Neuronal stem cell (in vitro differentiated cells): ENCODE measurements at regions not wholly inside any gene's neighbourhood (a gene's known extent, or its start where the extent isn't known, plus 50 kb on each side); places are given as distances from the start of the nearest gene placed in this dataset.

Source experiments
- DNase-seq: peaks from one replicate; pipeline ENCODE4 v3.0.0-alpha.2; 2013; ENCODE audit warnings: low spot score
- H2AFZ ChIP-seq: one replicate; pipeline ENCODE4 v1.6.1; 2013; ENCODE audit warnings: mild to moderate bottlenecking, low read length, inconsistent platforms
- H2AK5ac ChIP-seq: 2 replicates; pipeline ENCODE4 v1.6.1; 2013; ENCODE audit warnings: low read depth, mild to moderate bottlenecking, inconsistent platforms, low read length, moderate library complexity, mixed read lengths
- H2BK120ac ChIP-seq: 2 replicates; pipeline ENCODE4 v1.6.1; 2013; ENCODE audit warnings: low read depth, mild to moderate bottlenecking, inconsistent platforms, low read length, moderate library complexity, mixed read lengths
- H2BK12ac ChIP-seq: one replicate; pipeline ENCODE4 v1.6.1; 2013; ENCODE audit warnings: low read length, inconsistent platforms
- H2BK15ac ChIP-seq: 2 replicates; pipeline ENCODE4 v1.6.1; 2013; ENCODE audit warnings: mild to moderate bottlenecking, low read length, inconsistent platforms, mixed read lengths
- H2BK5ac ChIP-seq: one replicate; pipeline ENCODE4 v1.6.1; 2013; ENCODE audit warnings: inconsistent platforms, mild to moderate bottlenecking, low read length, moderate library complexity
- H3K14ac ChIP-seq: one replicate; pipeline ENCODE4 v1.6.1; 2013; ENCODE audit warnings: low read length, inconsistent platforms
- H3K18ac ChIP-seq: 2 replicates; pipeline ENCODE4 v1.6.1; 2013; ENCODE audit warnings: low read length, inconsistent platforms
- H3K23ac ChIP-seq: 2 replicates; pipeline ENCODE4 v1.6.1; 2013; ENCODE audit warnings: low read depth, mild to moderate bottlenecking, mixed read lengths, low read length, inconsistent platforms; ENCODE audit not compliant: poor library complexity
- H3K27ac ChIP-seq: replicated peaks from 3 replicates; pipeline ENCODE4 v1.5.1; 2013; ENCODE audit warnings: low read length, inconsistent platforms
- H3K27me3 ChIP-seq, 3 experiments: 2 replicates each; pipeline ENCODE4 v1.6.1; 2013; ENCODE audit warnings: low read length in 3 of 3, mild to moderate bottlenecking in 2 of 3, inconsistent platforms in 1 of 3, low read depth in 1 of 3, mixed read lengths in 1 of 3, moderate library complexity in 1 of 3; ENCODE audit not compliant: control insufficient read depth in 3 of 3, insufficient read depth in 3 of 3
- H3K36me3 ChIP-seq, 2 donors: replicated peaks in 1 of 2; 2 replicates each; pipeline ENCODE4 v1.6.1; 2013; ENCODE audit warnings: low read length in 2 of 2; ENCODE audit not compliant: control insufficient read depth in 2 of 2, insufficient read depth in 2 of 2
- H3K4ac ChIP-seq: 2 replicates; pipeline ENCODE4 v1.6.1; 2013; ENCODE audit warnings: inconsistent platforms, mild to moderate bottlenecking, low read length, moderate library complexity
- H3K4me1 ChIP-seq, 2 donors: 1 replicate in 1 of 2; 2 replicates in 1 of 2; pipeline ENCODE4 v1.6.1; 2013; ENCODE audit warnings: low read length in 2 of 2, low read depth in 1 of 2; ENCODE audit not compliant: control insufficient read depth in 2 of 2, insufficient read depth in 1 of 2
- H3K4me2 ChIP-seq: one replicate; pipeline ENCODE4 v1.6.1; 2013; ENCODE audit warnings: mild to moderate bottlenecking, low read length, inconsistent platforms; ENCODE audit not compliant: insufficient read depth, poor library complexity, severe bottlenecking
- H3K4me3 ChIP-seq, 2 donors: 2 replicates each; pipeline ENCODE4 v1.5.1; 2013; ENCODE audit warnings: low read length in 2 of 2, mild to moderate bottlenecking in 2 of 2, inconsistent platforms in 1 of 2, moderate library complexity in 1 of 2
- H3K79me1 ChIP-seq: one replicate; pipeline ENCODE4 v1.6.1; 2013; ENCODE audit warnings: low read depth, mild to moderate bottlenecking, inconsistent platforms, low read length, moderate library complexity
- H3K9ac ChIP-seq: one replicate; pipeline ENCODE4 v1.6.1; 2013; ENCODE audit warnings: mild to moderate bottlenecking, low read depth, low read length, inconsistent platforms; ENCODE audit not compliant: poor library complexity
- H3K9me3 ChIP-seq, 2 donors: replicated peaks in 1 of 2; 2 replicates each; pipeline versions ENCODE3 to v1.6.1; 2013; ENCODE audit warnings: low read length in 2 of 2, mild to moderate bottlenecking in 2 of 2, inconsistent platforms in 1 of 2, low read depth in 1 of 2, mixed read lengths in 1 of 2, moderate library complexity in 1 of 2; ENCODE audit not compliant: control insufficient read depth in 2 of 2, insufficient read depth in 1 of 2
- H4K8ac ChIP-seq: one replicate; pipeline ENCODE4 v1.6.1; 2013; ENCODE audit warnings: low read depth, mild to moderate bottlenecking, inconsistent platforms, low read length, moderate library complexity
- H4K91ac ChIP-seq: one replicate; pipeline ENCODE4 v1.6.1; 2013; ENCODE audit warnings: low read length, low read depth, mild to moderate bottlenecking, inconsistent platforms; ENCODE audit not compliant: poor library complexity
- WGBS, 2 donors: extraction: QIAGEN DNeasy Blood & Tissue Kit; methylation state at CpG; one replicate each; pipeline ENCODE4 v1.1.7; 2013; ENCODE audit warnings: missing lambda C conversion rate in 2 of 2, mixed read lengths in 1 of 2; ENCODE audit not compliant: insufficient read length in 2 of 2, insufficient replicate concordance in 1 of 2; ENCODE audit errors: extremely low coverage in 2 of 2; 5-methylcytosine and 5-hydroxymethylcytosine counted together

DNA sequence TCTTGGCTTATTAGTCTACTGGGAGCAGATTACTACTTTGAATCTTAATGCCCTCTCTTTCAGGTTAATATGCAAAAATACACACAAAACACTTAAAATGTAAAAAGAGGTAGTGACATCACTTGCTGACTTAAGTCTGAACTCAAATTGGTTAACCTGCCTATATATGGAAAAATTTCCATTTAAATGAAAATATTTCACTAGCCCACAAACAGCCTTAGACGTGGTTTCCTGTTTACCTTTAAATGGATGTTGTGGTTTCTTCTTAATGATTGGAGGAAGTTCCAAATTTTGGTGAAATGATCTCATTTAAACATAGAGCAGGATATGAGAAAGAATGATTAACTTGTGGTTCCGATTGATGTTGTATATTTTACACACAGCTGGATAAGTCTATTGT is 553.7 kb downstream of the CD109 start:
- Histone ChIP-seq H2BK15ac (no peak overlapping the region), H3K27me3 (no peaks in the 10 kb centered on the region), H3K18ac (no peak overlapping the region), H3K9ac (no peak overlapping the region), H2BK5ac (no peak overlapping the region), H4K91ac (no peak overlapping the region), H3K4me2 (no peak overlapping the region), H3K4me3 (no peak overlapping the region), H3K79me1 (no peaks in the 10 kb centered on the region), H3K9me3 (no peaks in the 10 kb centered on the region), H3K27ac (no peak overlapping the region), H4K8ac (no peak overlapping the region), H3K36me3 (no peaks in the 10 kb centered on the region), H3K4me1 (no peaks in the 10 kb centered on the region), H2AFZ (no peak overlapping the region), H3K14ac (no peak overlapping the region), H2BK120ac (no peak overlapping the region), H3K4ac (no peak overlapping the region), H3K23ac (no peak overlapping the region), H2BK12ac (no peak overlapping the region), H2AK5ac (no peak overlapping the region)
- WGBS, 2 donors: no CpG with 5 or more reads among the region's 2 CpGs
- no peak for DNase-seq

DNA sequence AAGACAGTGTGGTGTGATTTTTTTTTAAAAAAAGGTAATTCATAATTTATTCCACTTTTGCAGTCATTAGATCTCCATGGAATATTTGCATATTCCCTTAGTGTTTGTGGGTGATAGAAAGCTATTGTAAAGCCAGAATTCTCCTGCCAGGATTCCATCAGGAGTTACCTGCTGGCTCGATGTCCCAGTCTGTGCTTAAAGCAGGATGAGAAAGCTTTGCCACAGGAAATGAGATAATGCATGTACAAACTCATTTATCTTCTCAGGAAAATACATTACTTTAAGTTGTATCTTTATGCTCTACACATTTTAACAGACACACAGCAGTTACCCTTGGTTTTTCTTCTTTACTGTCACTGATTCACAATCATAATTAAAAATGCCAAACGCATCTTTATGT is 553.0 kb downstream of the CD109 start:
- H3K9me3 ChIP-seq: no peaks in the 10 kb centered on the region
- no peaks in the 10 kb centered on the region for H3K27me3 ChIP-seq
- no peak overlapping the region for H3K14ac ChIP-seq
- no peak overlapping the region for H3K4ac ChIP-seq
- no peak overlapping the region for H3K23ac ChIP-seq
- no peak overlapping the region for H2AFZ ChIP-seq
- H3K4me3 ChIP-seq: no peak overlapping the region
- no peak overlapping the region for H4K8ac ChIP-seq
- H2BK5ac ChIP-seq: no peak overlapping the region
- H2BK12ac ChIP-seq: no peak overlapping the region
- no peak overlapping the region for H3K27ac ChIP-seq
- no peak overlapping the region for H2BK120ac ChIP-seq
- H2BK15ac ChIP-seq: no peak overlapping the region
- no peak for DNase-seq
- no peak overlapping the region for H2AK5ac ChIP-seq
- H3K4me1 ChIP-seq: no peaks in the 10 kb centered on the region
- no peak overlapping the region for H3K18ac ChIP-seq
- no peaks in the 10 kb centered on the region for H3K36me3 ChIP-seq
- H4K91ac ChIP-seq: no peak overlapping the region
- no peak overlapping the region for H3K9ac ChIP-seq
- H3K79me1 ChIP-seq: no peaks in the 10 kb centered on the region
- no peak overlapping the region for H3K4me2 ChIP-seq
- no CpG with 5 or more reads among the region's 2 CpGs for WGBS, 2 donors

DNA sequence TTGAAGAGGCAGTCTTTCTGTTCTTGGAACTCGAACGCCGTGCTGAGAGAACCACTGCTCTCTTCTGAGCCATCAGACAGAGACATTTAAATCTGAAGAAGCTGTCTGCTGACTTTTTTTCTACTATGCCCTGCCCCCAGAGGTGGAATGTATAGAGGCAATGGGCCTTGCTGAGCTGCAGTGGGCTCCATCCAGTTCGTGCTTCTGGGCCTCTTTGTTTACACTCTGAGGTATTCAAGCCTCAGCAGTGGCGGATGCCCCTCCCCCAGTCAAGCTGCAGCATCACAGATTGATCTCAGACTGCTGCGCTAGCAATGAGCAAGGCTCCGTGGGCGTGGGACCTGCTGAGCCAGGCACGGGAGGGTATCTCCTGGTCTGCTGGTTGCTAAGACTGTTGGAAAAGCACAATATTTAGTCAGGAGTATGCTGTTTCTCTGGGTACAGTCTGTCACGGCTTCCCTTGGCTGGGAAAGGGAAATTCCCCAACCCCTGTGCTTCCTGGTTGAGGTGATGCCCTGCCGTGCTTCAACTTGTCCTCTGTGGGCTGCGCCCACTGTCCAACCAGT is 526.8 kb downstream of the CD109 start:
- Histone ChIP-seq H3K14ac (no peak overlapping the region), H3K4me1 (no peaks in the 10 kb centered on the region), H3K9ac (no peak overlapping the region), H4K8ac (no peak overlapping the region), H2AK5ac (no peak overlapping the region), H2BK5ac (no peak overlapping the region), H3K18ac (no peak overlapping the region), H2AFZ (no peak overlapping the region), H3K4me3 (no peak overlapping the region), H2BK12ac (no peak overlapping the region), H3K27me3 (no peaks in the 10 kb centered on the region), H3K27ac (peak overlapping the region; percentile 22), H2BK120ac (no peak overlapping the region), H3K4me2 (peak overlapping the region; percentile 32), H3K23ac (no peak overlapping the region), H3K4ac (no peak overlapping the region), H3K79me1 (no peaks in the 10 kb centered on the region), H4K91ac (no peak overlapping the region), H3K36me3 (no peaks in the 10 kb centered on the region), H3K9me3 (no peaks in the 10 kb centered on the region), H2BK15ac (no peak overlapping the region)
- WGBS, 2 donors: no CpG with 5 or more reads among the region's 12 CpGs
- peak; percentile 26 for DNase-seq

DNA sequence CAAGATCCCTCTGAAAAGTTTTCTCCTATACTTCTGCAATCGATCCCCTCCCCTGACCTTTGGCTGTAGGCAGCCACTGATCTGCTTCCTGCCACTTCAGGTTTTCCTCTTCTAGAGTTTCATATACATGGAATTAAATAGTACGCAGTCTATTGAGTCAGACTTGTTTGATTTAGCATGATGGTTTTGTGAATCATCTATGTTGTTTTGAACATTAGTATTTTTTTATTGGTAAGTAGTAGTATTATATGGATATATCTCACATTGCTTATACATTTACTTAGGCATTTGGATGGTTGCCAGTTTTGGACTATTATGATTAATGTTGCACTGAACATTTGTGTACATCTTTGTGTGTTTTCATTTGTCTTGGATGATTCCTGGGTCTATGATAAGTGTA is 518.0 kb downstream of the CD109 start:
- no peak overlapping the region for H2BK120ac ChIP-seq
- H2BK15ac ChIP-seq: no peak overlapping the region
- H2BK5ac ChIP-seq: no peak overlapping the region
- no peak for DNase-seq
- H3K27me3 ChIP-seq: no peaks in the 10 kb centered on the region
- H3K4ac ChIP-seq: no peak overlapping the region
- H3K36me3 ChIP-seq: no peaks in the 10 kb centered on the region
- no peak overlapping the region for H3K18ac ChIP-seq
- H2AK5ac ChIP-seq: no peak overlapping the region
- no peak overlapping the region for H3K4me2 ChIP-seq
- H2AFZ ChIP-seq: no peak overlapping the region
- no peak overlapping the region for H3K14ac ChIP-seq
- no peak overlapping the region for H3K9ac ChIP-seq
- WGBS, 2 donors: no CpG with 5 or more reads among the region's 2 CpGs
- H3K4me1 ChIP-seq: no peaks in the 10 kb centered on the region
- H3K27ac ChIP-seq: no peak overlapping the region
- H4K91ac ChIP-seq: no peak overlapping the region
- H3K23ac ChIP-seq: no peak overlapping the region
- no peaks in the 10 kb centered on the region for H3K9me3 ChIP-seq
- no peak overlapping the region for H3K4me3 ChIP-seq
- no peaks in the 10 kb centered on the region for H3K79me1 ChIP-seq
- H4K8ac ChIP-seq: no peak overlapping the region
- H2BK12ac ChIP-seq: no peak overlapping the region
